ES-I3 (cell line): ENCODE measurements at regions not wholly inside any gene's neighbourhood (a gene's known extent, or its start where the extent isn't known, plus 50 kb on each side); places are given as distances from the start of the nearest gene placed in this dataset.
A peak's percentile ranks its signal among the peaks of the same experiment; 100 is the strongest.

Source experiments
- H3K36me3 ChIP-seq: 2 replicates; pipeline ENCODE4 v1.6.1; 2013; ENCODE audit warnings: mild to moderate bottlenecking, low read length, control low read depth, moderate library complexity; ENCODE audit not compliant: insufficient read depth
- H3K4me1 ChIP-seq: 2 replicates; pipeline ENCODE4 v1.6.1; 2013; ENCODE audit warnings: mild to moderate bottlenecking, control low read depth, low read length; ENCODE audit not compliant: insufficient read depth
- H3K9ac ChIP-seq: 2 replicates; pipeline ENCODE4 v1.6.1; 2013; ENCODE audit warnings: low read depth, mild to moderate bottlenecking, low read length, moderate library complexity
- H3K9me3 ChIP-seq: 2 replicates; pipeline ENCODE4 v1.6.1; 2013; ENCODE audit warnings: mild to moderate bottlenecking, low read length, moderate library complexity; ENCODE audit not compliant: control insufficient read depth, insufficient read depth

GRCh38 chr18:34648269-34648985 is 61.7 kb upstream of the DTNA start:
- Histone ChIP-seq H3K4me1 (peaks cover 24% of the 10 kb centered on the region), H3K36me3 (no peaks in the 10 kb centered on the region), H3K9me3 (no peaks in the 10 kb centered on the region), H3K9ac (no peak overlapping the region)

GRCh38 chr18:34649080-34649479 is 61.0 kb upstream of the DTNA start:
- H3K4me1 ChIP-seq, result peaks cover 24% of the 10 kb centered on the region
- H3K9me3 ChIP-seq, result no peaks in the 10 kb centered on the region
- H3K9ac ChIP-seq, result no peak overlapping the region
- H3K36me3 ChIP-seq, result no peaks in the 10 kb centered on the region

- H3K36me3 ChIP-seq, result no peaks in the 10 kb centered on the region
- H3K4me1 ChIP-seq, result peaks cover 24% of the 10 kb centered on the region
- no peak overlapping the region for H3K9ac ChIP-seq
- no peaks in the 10 kb centered on the region for H3K9me3 ChIP-seq
These were observed 60.0 kb upstream of the DTNA start for GRCh38 chr18:34650121-34650545.

GRCh38 chr18:34651586-34652369 is 58.3 kb upstream of the DTNA start:
- H3K9me3 ChIP-seq, result no peaks in the 10 kb centered on the region
- no peaks in the 10 kb centered on the region for H3K36me3 ChIP-seq
- H3K9ac ChIP-seq, result no peak overlapping the region
- peaks cover 36% of the 10 kb centered on the region for H3K4me1 ChIP-seq

GRCh38 chr18:34655131-34655530 is 55.0 kb upstream of the DTNA start:
- H3K36me3 ChIP-seq, result no peaks in the 10 kb centered on the region
- H3K4me1 ChIP-seq, result peaks cover 55% of the 10 kb centered on the region
- H3K9me3 ChIP-seq, result no peaks in the 10 kb centered on the region
- no peak overlapping the region for H3K9ac ChIP-seq

- Histone ChIP-seq H3K9ac (no peak overlapping the region), H3K9me3 (no peaks in the 10 kb centered on the region), H3K36me3 (no peaks in the 10 kb centered on the region), H3K4me1 (peaks cover 63% of the 10 kb centered on the region)
These were observed 52.1 kb upstream of the DTNA start for GRCh38 chr18:34657860-34658500.

- Histone ChIP-seq H3K4me1 (peaks cover 63% of the 10 kb centered on the region), H3K9ac (peak overlapping the region; percentile 32), H3K36me3 (no peaks in the 10 kb centered on the region)
These were observed 50.2 kb upstream of the DTNA start for GRCh38 chr18:34659579-34660517.

More at GRCh38 chr18:34659579-34660517, 50.2 kb upstream of the DTNA start:
- no peaks in the 10 kb centered on the region for H3K9me3 ChIP-seq
